ENCODE measurements at regions not wholly inside any gene's neighbourhood (a gene's known extent, or its start where the extent isn't known, plus 50 kb on each side); places are given as distances from the start of the nearest gene placed in this dataset.

GRCh38 chr3:146827836-146828235 is 222.7 kb upstream of the PLSCR5 start:
- no peak for DNase-seq

DNA sequence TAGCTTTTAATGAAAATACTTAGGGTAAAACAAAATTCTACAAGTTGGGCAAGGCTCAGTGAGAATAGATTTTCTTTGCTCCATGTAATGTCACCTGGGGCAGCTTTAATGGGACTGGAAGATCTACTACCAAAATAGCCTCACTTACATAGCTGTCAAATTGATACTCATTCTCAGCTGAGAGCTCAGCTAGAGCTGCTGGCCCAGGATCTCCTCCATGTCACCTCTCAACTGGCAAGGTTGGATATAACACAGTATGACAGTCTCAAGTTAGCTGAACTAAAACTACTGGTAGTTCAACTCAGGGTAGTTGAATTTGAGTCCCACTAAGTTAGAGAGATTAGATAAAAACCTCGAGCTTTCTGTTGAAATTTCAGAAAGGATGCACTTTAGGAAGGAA is 218.5 kb upstream of the PLSCR5 start:
- DNase-seq, result no peak

GRCh38 chr3:146818866-146819265 is 213.7 kb upstream of the PLSCR5 start:
- DNase-seq, result no peak

- DNase-seq, result no peak
Measured at GRCh38 chr3:146818301-146818700, 213.2 kb upstream of the PLSCR5 start.

GRCh38 chr3:146817704-146818103 is 212.6 kb upstream of the PLSCR5 start:
- DNase-seq, result no peak

GRCh38 chr3:146814601-146815315 is 209.6 kb upstream of the PLSCR5 start:
- DNase-seq, result no peak

DNA sequence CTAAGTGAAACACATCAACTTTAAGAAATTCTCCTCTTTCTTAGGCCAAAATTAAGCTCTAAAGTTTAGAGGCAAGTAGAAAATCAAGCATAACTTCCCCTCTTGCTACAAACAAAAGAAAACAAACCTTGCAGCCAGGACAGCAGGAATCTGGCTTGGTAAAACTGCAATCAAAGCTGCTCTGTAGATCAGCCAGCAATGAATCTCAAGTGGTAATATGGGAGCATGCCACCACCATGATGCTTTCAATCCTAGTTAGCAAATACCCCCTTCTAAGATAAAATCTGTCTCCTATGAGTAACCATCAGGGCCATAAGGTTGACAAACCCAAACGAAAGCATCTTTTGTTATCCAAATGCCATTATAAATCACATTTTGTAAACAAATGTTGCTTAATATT is 208.3 kb upstream of the PLSCR5 start:
- no peak for DNase-seq

- DNase-seq, result no peak
Measured at GRCh38 chr3:146803745-146804144, 198.6 kb upstream of the PLSCR5 start.

GRCh38 chr3:146801492-146801891 is 196.3 kb upstream of the PLSCR5 start:
- DNase-seq, result no peak

- DNase-seq, result no peak
Measured at GRCh38 chr3:146800484-146800883, 195.3 kb upstream of the PLSCR5 start.

DNA sequence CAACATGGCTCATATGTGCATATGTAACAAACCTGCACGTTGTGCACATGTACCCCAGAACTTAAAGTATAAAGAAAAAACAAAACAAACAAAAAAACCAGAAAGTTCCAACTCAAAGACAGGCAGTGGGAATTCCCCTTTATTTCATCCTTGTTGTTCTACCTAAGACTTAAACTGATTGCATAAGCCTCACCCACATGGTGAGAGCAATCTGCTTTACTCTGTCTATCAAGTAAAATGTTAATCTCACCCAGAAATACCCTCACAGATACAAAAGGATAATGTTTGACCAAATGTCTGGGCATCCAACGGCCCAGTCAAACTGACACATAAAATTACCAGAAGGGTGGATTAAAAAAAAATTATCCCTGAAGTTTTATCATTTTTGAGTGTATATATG is 190.9 kb upstream of the PLSCR5 start:
- no peak for DNase-seq

GRCh38 chr3:146783446-146783845 is 178.3 kb upstream of the PLSCR5 start:
- DNase-seq, result no peak

DNA sequence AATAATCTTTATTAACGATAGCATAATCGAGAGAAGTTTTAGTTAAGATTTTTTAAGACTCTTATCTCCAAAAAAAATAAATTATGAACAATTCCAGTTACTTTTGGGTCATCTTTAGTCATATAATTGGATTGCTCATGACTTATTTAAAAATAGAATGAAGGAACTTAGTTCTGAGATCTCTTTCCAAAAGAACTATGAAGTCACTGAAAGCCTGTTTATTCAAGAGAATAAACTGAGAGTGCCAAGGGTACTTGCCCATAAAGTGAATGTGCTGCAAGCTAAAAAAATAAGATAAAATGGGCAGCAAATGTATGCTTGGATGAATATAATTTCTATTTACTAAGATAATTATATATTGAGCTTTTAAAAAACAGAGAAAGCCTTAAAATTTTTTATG is 176.5 kb upstream of the PLSCR5 start:
- no peak for DNase-seq

GRCh38 chr3:146781059-146781458 is 175.9 kb upstream of the PLSCR5 start:
- no peak for DNase-seq

GRCh38 chr3:146780251-146780650 is 175.1 kb upstream of the PLSCR5 start:
- DNase-seq, result no peak

GRCh38 chr3:146777941-146778340 is 172.8 kb upstream of the PLSCR5 start:
- no peak for DNase-seq

DNA sequence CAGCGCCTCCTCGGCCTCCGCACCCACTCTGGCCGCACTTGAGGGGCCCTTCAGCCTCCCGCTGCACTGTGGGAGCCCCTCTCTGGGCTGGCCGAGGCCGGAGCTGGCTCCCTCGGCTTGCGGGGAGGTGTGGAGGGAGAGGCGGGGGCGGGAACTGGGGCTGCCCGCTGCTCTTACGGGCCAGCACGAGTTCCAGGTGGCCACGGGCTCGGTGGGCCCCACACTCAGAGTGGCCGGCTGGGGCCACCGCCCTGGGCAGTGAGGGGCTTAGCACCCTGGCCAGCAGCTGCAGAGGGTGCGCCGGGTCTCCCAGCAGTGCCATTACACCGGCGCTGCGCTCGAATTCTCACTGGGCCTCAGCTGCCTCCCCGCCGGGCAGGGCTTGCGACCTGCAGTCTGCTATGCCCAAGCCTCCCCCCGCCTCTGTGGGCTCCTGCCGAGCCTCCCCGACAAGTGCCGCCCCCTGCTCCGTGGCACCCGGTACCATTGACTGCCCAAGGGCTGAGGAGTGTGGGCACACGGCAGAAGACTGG is 167.1 kb upstream of the PLSCR5 start:
- no peak for DNase-seq

- no peak for DNase-seq
Measured at GRCh38 chr3:146770881-146771280, 165.7 kb upstream of the PLSCR5 start.

GRCh38 chr3:146770301-146770700 is 165.2 kb upstream of the PLSCR5 start:
- DNase-seq, result no peak

DNA sequence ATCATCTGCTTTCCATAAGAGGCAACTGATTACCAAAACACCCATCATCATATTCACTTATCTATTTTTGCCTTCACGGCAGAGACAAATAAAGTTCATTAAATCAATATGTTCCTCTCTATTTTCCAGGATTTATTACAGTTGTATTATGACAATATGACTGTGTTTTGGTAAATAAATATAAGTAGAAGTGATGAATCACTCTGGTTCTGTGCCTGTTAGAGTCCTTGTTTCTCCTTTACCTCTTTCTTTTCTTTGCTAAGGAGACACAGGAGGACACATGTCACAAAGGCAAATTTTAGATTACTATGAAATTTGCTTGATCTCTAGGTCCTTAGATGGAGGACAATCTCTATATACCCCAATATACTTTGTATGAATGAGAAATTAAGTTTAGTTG is 152.6 kb upstream of the PLSCR5 start:
- no peak for DNase-seq

DNA sequence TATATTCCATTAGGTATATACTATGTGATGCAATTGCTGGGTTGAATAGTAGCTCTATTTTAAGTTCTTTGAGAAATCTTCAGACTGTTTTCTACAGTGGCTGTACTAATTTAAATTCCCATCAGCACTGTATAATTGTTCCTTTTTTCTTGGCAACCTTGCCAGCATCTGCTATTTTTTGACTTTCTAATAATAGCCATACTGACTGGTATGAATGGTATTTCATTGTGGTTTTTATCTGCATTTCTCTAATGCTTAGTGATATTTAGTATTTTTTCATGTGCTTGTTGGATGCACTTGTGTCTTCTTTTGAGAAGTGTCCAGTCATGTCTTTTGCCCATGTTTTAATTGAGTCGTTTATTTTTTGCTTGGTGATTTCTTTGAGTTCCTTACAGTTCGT is 145.1 kb upstream of the PLSCR5 start:
- no peak for DNase-seq

DNA sequence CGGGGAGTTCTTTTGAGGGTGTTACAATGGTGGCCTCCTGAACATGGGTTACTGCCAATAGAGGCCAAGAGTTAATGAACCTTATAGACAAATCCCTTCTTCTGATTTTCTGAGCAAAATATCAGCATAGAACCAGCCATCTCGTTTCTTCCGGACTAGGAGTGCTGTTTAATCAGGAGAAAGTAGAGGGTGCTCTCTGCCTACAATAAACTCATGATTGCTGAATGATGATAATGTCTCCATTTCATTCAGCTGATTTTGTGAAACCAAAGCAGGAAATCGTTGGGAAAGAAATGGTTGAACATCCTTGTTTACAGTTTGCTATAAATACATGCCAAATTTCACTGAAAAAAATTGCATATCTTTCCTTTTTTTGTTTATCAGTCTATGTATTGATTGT is 142.8 kb upstream of the PLSCR5 start:
- DNase-seq, result no peak

DNA sequence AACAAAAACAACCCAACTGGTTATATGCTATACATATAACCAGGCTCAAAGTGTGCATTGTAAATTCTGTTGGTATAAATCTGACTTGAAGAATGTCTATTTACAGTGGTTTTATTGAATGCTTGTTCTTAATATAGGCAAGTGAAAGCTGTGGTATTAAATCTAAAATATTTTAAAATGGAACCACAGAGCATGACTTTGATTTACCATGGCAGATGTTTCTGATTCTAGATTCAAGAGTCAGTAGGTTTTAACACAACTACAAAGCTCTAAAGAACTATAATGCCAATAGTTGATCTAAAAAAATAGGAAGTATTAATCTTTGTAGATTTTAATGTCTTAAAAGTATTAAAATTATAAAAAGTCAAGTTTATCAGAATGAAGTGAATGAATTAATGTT is 141.9 kb upstream of the PLSCR5 start:
- no peak for DNase-seq

DNA sequence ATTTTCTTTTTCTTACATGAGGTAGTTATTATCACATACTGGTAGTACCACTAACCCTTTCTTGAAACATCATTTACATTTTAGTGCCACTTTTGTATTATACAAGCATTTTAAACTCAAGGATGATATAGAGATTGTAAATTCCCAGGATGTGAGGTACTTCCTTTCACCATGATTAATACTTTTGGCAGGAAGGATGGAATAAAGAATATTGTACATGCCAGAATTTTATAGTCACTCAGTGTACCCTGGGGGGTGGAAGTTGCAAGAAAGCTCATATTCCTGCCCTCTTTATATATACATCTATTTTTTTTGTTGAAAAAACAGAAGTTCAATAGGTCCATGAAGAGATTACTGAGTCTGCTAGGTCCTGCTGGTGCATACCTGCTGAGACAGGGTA is 141.0 kb upstream of the PLSCR5 start:
- DNase-seq, result no peak

DNA sequence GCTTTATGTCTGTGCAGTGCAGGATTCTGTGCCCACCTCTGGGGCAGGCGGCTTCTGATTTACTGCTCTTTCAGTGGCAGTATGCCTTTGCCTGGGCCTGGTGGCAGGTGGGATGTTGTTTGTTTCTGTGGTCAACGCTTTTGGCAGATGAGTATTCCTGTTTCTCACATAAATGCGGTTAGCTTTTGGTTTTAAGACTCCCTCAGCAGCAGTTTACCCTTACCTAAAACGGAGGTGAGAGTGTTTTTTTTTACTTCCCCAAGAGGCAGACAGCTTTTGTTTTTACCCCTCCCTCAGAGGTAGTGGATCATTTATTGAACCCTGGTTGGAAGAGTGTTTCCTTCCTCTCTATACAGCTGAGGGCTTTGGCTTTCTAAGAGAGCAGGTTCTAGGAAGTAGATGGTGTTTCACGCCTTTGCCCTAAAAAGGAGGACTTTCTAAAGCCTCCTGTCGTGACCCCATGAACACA is 134.1 kb upstream of the PLSCR5 start:
- DNase-seq, result no peak
